ENCODE measurements at regions not wholly inside any gene's neighbourhood (a gene's known extent, or its start where the extent isn't known, plus 50 kb on each side); places are given as distances from the start of the nearest gene placed in this dataset.

DNA sequence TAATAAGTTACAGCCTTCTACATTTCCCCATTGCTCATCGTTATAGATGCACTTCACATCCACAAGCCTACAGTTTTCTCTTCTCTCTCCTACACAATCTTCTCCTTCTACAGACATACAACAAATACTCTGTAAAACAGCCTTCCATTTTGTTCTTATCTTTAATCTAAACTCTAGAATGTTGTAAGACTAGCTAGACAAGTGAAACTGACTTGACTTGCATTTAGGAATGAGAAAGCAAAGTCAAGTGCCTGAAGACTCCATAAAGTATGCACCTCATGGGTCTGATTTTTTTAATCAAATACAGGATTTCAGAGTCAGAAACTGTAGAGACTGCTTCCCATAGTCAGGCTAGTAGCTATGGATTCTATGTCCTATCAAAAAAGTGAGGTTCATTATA, 190.3 kb downstream of the KLHL28 start:
- no peak for TF ChIP-seq POLR2AphosphoS5 (IDR thresholded peaks at IDR 0.05)
- no peak for TF ChIP-seq POLR2A (IDR thresholded peaks at IDR 0.05)
- TF ChIP-seq, protein P1, sequence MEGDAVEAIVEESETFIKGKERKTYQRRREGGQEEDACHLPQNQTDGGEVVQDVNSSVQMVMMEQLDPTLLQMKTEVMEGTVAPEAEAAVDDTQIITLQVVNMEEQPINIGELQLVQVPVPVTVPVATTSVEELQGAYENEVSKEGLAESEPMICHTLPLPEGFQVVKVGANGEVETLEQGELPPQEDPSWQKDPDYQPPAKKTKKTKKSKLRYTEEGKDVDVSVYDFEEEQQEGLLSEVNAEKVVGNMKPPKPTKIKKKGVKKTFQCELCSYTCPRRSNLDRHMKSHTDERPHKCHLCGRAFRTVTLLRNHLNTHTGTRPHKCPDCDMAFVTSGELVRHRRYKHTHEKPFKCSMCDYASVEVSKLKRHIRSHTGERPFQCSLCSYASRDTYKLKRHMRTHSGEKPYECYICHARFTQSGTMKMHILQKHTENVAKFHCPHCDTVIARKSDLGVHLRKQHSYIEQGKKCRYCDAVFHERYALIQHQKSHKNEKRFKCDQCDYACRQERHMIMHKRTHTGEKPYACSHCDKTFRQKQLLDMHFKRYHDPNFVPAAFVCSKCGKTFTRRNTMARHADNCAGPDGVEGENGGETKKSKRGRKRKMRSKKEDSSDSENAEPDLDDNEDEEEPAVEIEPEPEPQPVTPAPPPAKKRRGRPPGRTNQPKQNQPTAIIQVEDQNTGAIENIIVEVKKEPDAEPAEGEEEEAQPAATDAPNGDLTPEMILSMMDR (IDR thresholded peaks at IDR 0.05), result no peak
- TF ChIP-seq EP300 (IDR thresholded peaks at IDR 0.05), result no peak
- intact Hi-C loops (cut with DNase I; ENCODE audit: low total_unique reads), result no loop called here

DNA sequence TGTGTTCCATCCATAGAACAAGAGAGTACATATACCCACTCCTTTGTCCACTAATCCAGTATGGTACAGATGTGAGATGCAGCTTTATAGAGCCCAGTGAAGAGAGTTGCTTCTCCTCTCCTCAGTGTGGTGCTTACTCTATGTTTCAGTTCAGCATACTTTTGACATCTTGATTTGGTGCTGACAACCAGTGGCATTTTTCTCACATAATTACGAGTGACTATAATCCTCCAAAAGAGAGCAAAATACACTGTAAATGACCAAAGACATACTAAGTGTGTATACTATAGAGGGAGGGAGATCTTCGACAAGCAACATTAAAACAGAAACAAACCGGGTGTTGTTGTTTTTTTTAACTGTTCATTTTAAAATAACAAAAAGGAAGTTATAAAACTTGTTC, 191.5 kb downstream of the KLHL28 start:
- DNase-seq, result no peak
- H3K9me3 ChIP-seq, result no peaks in the 10 kb centered on the region
- no peak overlapping the region for H3K4me3 ChIP-seq
- 72 to 80% (median 79%) methylated on average over 3 of the region's 3 CpGs for WGBS, 5 donors
- H3K4me1 ChIP-seq, result peaks cover 0 to 7% (median 0%) of the 10 kb centered on the region in 4 donors
- TF ChIP-seq POLR2A (IDR thresholded peaks at IDR 0.05) (no peak), EP300 (IDR thresholded peaks at IDR 0.05) (no peak), POLR2AphosphoS5 (IDR thresholded peaks at IDR 0.05) (no peak)
- TF ChIP-seq, protein P1 (IDR thresholded peaks at IDR 0.05), result no peak
- H3K36me3 ChIP-seq, result no peaks in the 10 kb centered on the region
- H3K27me3 ChIP-seq, result no peaks in the 10 kb centered on the region
- H3K27ac ChIP-seq, result no peak overlapping the region
- intact Hi-C loops (cut with DNase I; ENCODE audit: low total_unique reads), result no loop called here

More for the DNA sequence above, 190.3 kb downstream of the KLHL28 start:
- DNase-seq, result no peak
- no peak overlapping the region for H3K4me3 ChIP-seq
- peaks cover 0 to 7% (median 0%) of the 10 kb centered on the region in 4 donors for H3K4me1 ChIP-seq
- H3K36me3 ChIP-seq, result no peaks in the 10 kb centered on the region
- H3K27me3 ChIP-seq, result no peaks in the 10 kb centered on the region
- H3K27ac ChIP-seq, result no peak overlapping the region
- H3K9me3 ChIP-seq, result no peaks in the 10 kb centered on the region
- WGBS, 5 donors, result 67 to 80% (median 68%) methylated on average over 1 of the region's 1 CpG

DNA sequence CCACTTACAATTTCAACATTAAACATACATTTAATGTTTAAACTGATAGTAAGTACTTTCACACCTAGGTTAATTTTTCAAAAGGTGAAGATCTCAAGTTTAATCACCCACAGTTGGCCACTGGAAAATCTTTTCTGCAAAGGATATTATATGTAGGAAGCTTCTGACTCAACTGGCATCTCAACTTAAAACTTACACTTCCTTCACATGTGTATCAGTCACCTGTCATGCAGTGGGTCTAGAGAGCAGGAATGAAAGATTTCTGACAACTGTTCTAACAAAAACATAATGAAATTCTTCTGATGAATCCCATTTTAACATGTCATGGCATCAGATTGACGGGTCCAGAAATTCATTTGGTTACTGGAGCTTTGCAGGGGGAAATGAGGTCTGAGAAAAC, 192.8 kb downstream of the KLHL28 start:
- H3K36me3 ChIP-seq, result no peaks in the 10 kb centered on the region
- no peak overlapping the region for H3K4me3 ChIP-seq
- H3K4me1 ChIP-seq, result peaks cover 0 to 7% (median 0%) of the 10 kb centered on the region in 4 donors
- no peak for TF ChIP-seq POLR2AphosphoS5 (IDR thresholded peaks at IDR 0.05)
- no peak for TF ChIP-seq EP300 (IDR thresholded peaks at IDR 0.05)
- TF ChIP-seq POLR2A (IDR thresholded peaks at IDR 0.05), result no peak
- TF ChIP-seq, protein P1 (IDR thresholded peaks at IDR 0.05), result no peak
- WGBS, 5 donors, result 60 to 78% (median 73%) methylated on average over 1 of the region's 1 CpG
- no peak overlapping the region for H3K27ac ChIP-seq
- H3K9me3 ChIP-seq, result no peaks in the 10 kb centered on the region
- DNase-seq, result no peak
- intact Hi-C loops (cut with DNase I; ENCODE audit: low total_unique reads), result no loop called here
- H3K27me3 ChIP-seq, result no peaks in the 10 kb centered on the region

DNA sequence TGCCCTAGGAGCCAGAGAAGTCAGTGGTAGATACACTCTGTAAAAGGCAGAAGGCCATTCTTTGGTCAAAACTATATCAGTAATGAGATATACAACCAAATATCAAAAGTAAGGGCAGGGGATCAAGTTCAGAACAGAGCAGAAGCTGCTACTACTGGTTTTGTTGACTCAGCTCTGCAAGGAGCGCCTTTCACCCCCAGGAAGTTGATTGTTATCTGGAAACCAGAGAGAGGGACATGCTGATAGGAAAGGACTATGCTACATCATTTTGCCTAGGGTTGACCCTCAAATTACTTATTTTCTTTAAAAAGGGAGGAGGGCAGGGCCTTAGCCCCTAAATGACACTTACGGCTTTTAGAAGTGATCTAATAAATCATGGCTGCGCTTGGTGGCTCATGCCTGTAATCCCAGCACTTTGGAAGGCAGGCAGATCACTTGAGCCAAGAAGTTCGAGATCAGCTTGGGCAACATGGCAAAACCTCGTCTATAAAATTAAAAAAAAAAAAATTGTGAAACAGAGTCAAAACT, 194.0 kb downstream of the KLHL28 start:
- peaks cover 0 to 7% (median 0%) of the 10 kb centered on the region in 4 donors for H3K4me1 ChIP-seq
- H3K27me3 ChIP-seq, result no peaks in the 10 kb centered on the region
- DNase-seq, result no peak
- intact Hi-C loops (cut with DNase I; ENCODE audit: low total_unique reads), result no loop called here
- no peaks in the 10 kb centered on the region for H3K9me3 ChIP-seq
- no peak overlapping the region for H3K27ac ChIP-seq
- TF ChIP-seq, protein P1 (IDR thresholded peaks at IDR 0.05), result no peak
- no peak for TF ChIP-seq EP300 (IDR thresholded peaks at IDR 0.05)
- no peak for TF ChIP-seq POLR2A (IDR thresholded peaks at IDR 0.05)
- TF ChIP-seq POLR2AphosphoS5 (IDR thresholded peaks at IDR 0.05), result no peak
- H3K36me3 ChIP-seq, result no peaks in the 10 kb centered on the region
- WGBS, 5 donors, result 64 to 71% (median 68%) methylated on average over 5 of the region's 5 CpGs
- H3K4me3 ChIP-seq, result no peak overlapping the region
